H1 (cell line): ENCODE measurements at regions not wholly inside any gene's neighbourhood (a gene's known extent, or its start where the extent isn't known, plus 50 kb on each side); places are given as distances from the start of the nearest gene placed in this dataset.

ENCODE experiments used
- CEBPB ChIP-seq: IDR thresholded peaks from 2 replicates; pipeline ENCODE4 v1.6.1; 2012; ENCODE audit warnings: low read depth, low read length
- CTCF ChIP-seq, 3 experiments: IDR thresholded peaks; 1 replicate in 2 of 3; 2 replicates in 1 of 3; pipeline versions ENCODE4 v1.5.1 to v1.6.1; 2011; ENCODE audit warnings: low read length in 3 of 3, mild to moderate bottlenecking in 3 of 3, inconsistent platforms in 2 of 3, low read depth in 1 of 3, moderate library complexity in 1 of 3; ENCODE audit not compliant: insufficient read depth in 1 of 3; ENCODE audit errors: control extremely low read depth in 1 of 3
- EP300 ChIP-seq, 2 experiments: IDR thresholded peaks; 1 replicate in 1 of 2; 2 replicates in 1 of 2; pipeline ENCODE4 v1.6.1; 2011 to 2012; ENCODE audit warnings: low read depth in 2 of 2, low read length in 2 of 2, mild to moderate bottlenecking in 2 of 2, borderline replicate concordance in 1 of 2, inconsistent platforms in 1 of 2, moderate library complexity in 1 of 2
- MAFK ChIP-seq: IDR thresholded peaks from 2 replicates; pipeline ENCODE4 v1.6.1; 2012; ENCODE audit warnings: low read depth, mild to moderate bottlenecking, improper control_type of control experiment, low read length
- POLR2A ChIP-seq, 2 experiments: IDR thresholded peaks; 1 replicate in 1 of 2; 2 replicates in 1 of 2; pipeline ENCODE4 v1.6.1; 2011; ENCODE audit warnings: low read depth in 2 of 2, low read length in 2 of 2, mild to moderate bottlenecking in 2 of 2; ENCODE audit errors: control extremely low read depth in 1 of 2
- RAD21 ChIP-seq, 2 experiments: IDR thresholded peaks in 1 of 2; conservative IDR thresholded peaks in 1 of 2; 2 replicates each; pipeline ENCODE4 v1.6.1; 2011; ENCODE audit warnings: low read depth in 2 of 2, low read length in 2 of 2, improper control_type of control experiment in 1 of 2, inconsistent platforms in 1 of 2, mild to moderate bottlenecking in 1 of 2, moderate library complexity in 1 of 2
- YY1 ChIP-seq: IDR thresholded peaks from 2 replicates; pipeline ENCODE4 v1.6.1; 2011; ENCODE audit warnings: low read depth, mild to moderate bottlenecking, low read length

GRCh38 chr14:34238610-34239009, 223.4 kb downstream of the SPTSSA start:
- TF ChIP-seq POLR2A (IDR thresholded peaks at IDR 0.05; ENCODE audit: control extremely low read depth in 1 of 2, low read depth in 2 of 2, low read length in 2 of 2) = no peak
- no peak for TF ChIP-seq CEBPB
- no peak for TF ChIP-seq MAFK
- TF ChIP-seq YY1 = no peak
- TF ChIP-seq RAD21 (IDR thresholded peaks at IDR 0.05 in 1 of 2, conservative IDR thresholded peaks at IDR 0.05 in 1 of 2; ENCODE audit: low read depth in 2 of 2, low read length in 2 of 2) = no peak
- TF ChIP-seq CTCF (IDR thresholded peaks at IDR 0.05; ENCODE audit: control extremely low read depth in 1 of 3, insufficient read depth in 1 of 3, low read depth in 1 of 3, low read length in 3 of 3) = no peak
- no peak for TF ChIP-seq EP300 (IDR thresholded peaks at IDR 0.05; ENCODE audit: borderline replicate concordance in 1 of 2, low read depth in 2 of 2, low read length in 2 of 2)
